GOT3 (cell line): ENCODE measurements at regions not wholly inside any gene's neighbourhood (a gene's known extent, or its start where the extent isn't known, plus 50 kb on each side); places are given as distances from the start of the nearest gene placed in this dataset.

Source experiments
- DNase-seq: peaks from one replicate; lab custom pipeline; 2025; ENCODE audit warnings: mixed read lengths; lab: John Stamatoyannopoulos, UW

DNA sequence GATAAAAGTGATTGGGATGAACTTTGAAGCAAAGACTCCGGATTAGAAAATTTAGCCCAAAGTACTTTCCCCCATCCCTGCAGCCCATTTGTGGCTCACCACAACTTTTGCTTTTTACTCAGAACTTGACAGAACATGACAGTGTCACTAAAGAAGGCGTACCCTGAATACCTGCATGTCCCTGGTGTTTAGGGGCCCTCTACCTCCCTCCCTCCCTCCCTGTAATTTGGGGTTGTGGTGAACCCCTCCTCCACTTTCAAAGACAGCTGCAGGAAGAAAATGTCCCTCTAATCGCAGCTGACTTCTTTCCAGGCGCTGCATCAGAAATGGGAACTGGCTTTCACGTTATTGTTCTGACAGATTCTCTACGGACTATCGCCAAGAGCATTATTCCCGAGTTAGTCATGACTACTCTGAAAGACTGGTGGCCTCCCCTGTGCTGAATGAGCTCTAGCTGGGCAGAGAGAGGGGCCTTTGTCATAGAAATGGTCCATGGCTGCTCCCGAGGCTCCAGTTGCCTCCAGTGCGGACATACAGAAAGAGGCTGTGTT, 93.2 kb upstream of the ARHGEF3 start:
- DNase-seq: no peak

DNA sequence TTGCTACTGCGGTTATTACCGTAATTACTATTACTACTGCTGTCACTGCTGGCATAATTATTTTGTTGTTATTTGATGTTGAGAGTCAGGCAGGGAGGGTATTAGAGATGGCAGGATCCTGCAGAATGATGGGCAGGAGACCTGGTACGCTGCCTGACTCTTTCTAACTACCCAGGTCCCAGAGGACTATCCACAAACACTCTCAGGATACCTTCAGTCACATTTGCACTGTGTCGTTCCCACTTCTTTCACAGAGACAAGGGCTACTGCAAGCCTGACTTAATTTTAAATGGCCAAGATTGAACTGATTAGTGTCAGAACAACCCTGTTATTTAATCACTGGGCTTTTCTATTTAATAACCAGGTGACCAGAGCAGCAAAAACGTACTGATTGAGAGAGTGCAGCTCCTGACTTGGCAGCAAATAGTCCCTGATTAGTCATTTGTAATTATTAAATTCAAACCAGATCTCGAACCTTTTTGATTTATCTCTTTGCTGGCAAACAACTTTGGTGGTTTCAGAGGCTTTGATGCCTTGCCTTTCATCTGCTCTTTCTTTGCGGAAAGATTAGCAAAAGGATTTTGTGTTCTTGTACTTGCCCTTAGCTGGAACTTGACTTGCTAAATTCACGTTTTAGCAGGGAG, 88.8 kb upstream of the ARHGEF3 start:
- DNase-seq: no peak

- DNase-seq: no peak
These were observed 87.4 kb upstream of the ARHGEF3 start for GRCh38 chr3:56889131-56889530.

GRCh38 chr3:56887402-56888025, 85.8 kb upstream of the ARHGEF3 start:
- no peak for DNase-seq

DNA sequence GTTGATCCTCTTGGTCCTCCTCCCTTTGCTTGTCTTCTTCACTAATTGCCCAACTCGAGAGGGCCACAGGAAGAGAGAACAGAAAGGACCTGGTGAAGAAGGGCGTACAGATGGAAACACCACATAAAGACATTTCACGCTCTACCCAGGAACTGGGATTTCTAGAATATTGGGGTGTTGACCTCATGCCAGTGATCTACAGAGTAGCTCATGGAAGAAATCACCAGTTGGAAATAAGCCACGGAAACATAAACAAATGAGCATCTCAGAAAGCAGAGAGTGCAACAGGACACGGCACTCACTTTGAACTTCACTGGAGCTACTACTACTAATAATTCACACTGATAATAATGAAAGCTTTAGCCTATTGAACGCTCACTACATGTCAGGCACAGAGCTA, 84.6 kb upstream of the ARHGEF3 start:
- DNase-seq: no peak

- DNase-seq: no peak
These were observed 84.1 kb upstream of the ARHGEF3 start for GRCh38 chr3:56885879-56886278.

DNA sequence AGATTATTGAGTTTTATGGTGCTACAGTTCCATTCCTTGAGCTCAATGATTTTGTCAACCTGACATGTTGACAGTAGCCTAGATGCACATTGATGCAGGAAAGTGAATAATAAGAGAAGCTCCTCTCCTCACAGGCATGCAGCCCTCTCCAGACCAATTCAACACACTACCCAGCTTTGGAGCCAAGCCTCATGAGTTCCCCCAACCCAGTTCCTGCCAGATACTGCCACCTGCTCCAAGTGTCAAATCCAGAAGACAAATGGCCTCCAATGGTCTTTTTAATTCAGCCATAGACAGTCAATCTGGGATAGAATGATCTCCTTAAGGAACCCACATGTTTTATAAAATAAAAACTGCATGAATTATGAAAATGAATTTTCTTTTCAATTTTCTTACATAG, 83.7 kb upstream of the ARHGEF3 start:
- DNase-seq: no peak

DNA sequence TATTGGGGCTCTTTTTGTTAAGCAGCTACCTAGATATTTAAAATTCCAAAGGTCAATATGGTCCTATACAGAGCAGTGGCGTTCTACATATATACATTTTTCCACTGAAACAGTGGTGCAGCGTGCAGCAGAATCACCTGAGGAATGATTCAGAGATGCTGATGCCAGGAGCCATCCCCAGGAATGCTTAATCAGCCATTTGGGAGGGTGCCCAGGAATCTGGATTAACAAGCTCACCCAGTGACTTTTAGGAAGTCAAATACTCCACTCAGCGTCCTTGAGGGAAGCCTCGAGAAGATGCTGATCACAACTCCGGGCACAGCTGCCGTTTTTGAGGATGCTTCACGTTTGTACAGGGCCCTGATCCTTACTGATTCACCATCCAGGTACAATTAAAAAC, 82.6 kb upstream of the ARHGEF3 start:
- DNase-seq: no peak

- no peak for DNase-seq
These were observed 82.1 kb upstream of the ARHGEF3 start for GRCh38 chr3:56883828-56884227.

- no peak for DNase-seq
These were observed 81.1 kb upstream of the ARHGEF3 start for GRCh38 chr3:56882896-56883295.

DNA sequence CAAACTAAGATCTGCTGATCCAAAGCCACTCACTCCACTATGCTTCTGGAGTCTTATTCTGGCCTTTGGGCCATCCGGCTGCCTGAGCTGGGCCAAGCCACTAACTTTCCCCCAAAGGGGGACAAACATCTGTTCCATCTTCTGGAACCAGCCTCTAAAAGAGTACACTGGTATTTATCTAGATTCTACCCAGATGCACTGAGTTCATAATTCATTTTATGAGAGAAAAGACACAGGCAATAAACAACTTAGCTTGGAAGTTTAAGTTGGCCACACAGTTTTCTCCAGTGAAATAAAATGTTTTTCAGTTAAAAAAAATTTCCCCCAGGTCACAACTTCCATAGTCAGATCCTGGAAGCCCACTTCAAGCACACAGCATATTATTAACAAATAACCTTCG, 80.1 kb upstream of the ARHGEF3 start:
- no peak for DNase-seq

DNA sequence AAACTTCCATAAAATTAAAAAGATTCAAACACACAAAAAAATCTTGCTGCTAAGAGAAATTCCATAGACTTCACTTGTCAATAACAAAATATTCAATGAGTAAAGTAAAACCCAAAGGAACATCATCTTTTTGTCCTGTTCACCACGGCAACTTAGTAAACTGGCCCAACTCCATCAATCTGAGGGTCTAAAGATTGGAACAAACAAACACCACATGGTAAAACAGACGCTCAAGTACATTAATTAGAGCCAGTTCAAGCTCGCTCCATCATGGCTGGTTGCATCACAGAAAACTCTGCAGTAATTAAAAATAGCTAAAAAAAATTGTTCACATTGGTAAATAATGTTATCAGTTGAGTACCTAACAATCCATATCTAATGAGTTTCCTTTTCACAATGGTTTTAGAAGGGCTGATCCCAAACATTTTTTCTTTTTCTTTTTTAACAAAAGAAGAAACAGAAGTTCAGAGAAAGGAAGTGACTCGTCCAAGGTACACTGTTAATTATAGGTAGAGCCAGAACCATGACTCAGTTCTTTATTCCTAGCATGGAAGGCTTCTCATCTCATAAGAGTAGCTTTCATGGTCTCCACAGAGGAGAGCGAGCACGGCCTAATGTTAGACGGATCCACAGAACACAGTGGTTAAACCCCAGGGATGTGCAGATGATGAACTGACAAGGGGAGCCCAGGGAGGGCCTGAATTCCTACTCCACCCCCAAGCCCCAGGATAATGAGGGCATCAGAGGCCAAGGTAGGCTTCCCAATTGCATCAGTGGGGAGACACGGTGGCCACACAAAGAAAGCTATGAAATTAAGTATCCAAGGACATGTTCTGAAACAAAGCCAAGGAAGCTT, 79.2 kb upstream of the ARHGEF3 start:
- DNase-seq: no peak

GRCh38 chr3:56879436-56880215, 77.9 kb upstream of the ARHGEF3 start:
- no peak for DNase-seq

DNA sequence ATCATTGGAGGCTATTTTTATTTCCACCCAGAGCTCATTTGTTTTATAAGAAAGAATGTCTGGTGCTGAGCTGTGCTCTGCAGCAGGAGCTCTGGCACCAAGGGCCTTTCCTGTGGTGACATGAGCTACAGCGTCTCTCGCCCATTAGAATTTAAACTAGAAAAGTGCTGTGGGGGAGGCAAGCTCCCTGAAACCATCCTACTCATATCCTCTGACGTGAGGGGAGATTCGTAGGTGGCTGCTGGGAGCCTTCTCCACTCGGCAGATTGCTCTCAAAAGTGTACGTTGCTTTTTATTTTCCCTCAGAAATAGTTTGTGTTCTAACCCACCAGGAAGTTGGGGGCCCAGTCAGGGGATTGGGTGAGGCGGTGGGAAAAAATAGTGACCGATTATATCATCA, 76.3 kb upstream of the ARHGEF3 start:
- no peak for DNase-seq

- DNase-seq: no peak
These were observed 75.2 kb upstream of the ARHGEF3 start for GRCh38 chr3:56876916-56877315.

- DNase-seq: no peak
These were observed 72.5 kb upstream of the ARHGEF3 start for GRCh38 chr3:56874269-56874668.

- DNase-seq: no peak
These were observed 68.7 kb upstream of the ARHGEF3 start for GRCh38 chr3:56870436-56870835.

DNA sequence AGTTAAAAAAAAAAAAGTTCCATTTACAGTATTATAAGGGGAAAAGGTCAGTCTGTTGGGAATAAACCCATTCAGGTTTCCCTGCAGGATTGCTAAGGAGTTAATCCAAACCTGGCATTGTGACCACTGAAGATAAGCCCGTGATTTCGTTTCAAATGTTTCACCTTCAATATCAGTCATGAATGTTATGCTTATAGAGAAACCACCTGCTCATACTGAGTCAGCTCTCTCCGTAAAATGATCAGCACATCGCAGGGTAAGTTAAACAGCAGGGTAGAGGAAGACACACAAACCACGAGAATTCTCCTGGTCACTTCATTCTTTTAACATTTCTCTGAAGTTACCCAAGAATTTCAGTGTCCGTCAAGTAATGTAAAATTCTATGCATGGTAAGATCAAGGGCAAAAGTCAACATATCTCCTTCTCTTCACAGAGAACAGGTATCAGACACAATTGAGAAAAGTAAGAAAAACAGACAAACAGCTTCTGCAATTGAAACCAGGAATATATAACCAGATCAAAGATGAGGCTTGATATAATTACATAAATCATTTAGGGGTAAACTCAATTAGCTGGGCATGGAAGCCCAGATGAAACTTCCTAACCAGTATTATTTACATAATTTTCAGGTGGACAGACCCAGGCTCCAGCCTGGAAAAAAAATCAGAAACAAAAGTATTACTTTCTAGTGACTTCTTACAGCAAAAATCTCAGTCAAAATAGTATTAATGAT, 67.6 kb upstream of the ARHGEF3 start:
- no peak for DNase-seq

GRCh38 chr3:56868706-56869105, 67.0 kb upstream of the ARHGEF3 start:
- DNase-seq: no peak

DNA sequence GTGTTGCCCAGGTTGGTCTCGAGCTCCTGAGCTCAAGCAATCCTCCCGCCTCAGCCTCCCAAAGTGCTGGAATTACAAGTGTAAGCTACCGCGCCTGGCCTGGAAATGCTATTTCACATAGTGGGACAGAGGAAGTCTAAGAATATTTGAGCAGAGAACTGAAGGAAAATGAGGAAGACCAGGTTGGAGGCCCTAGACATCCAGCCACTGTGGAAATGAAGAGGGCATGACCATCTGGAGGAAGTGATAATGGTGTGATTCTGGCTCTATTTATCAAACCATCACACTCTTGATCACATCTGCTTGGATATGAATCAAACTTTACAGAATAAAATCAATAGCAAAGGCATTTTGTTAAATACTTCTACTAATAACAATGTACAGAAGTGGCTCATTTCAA, 65.9 kb upstream of the ARHGEF3 start:
- DNase-seq: no peak

DNA sequence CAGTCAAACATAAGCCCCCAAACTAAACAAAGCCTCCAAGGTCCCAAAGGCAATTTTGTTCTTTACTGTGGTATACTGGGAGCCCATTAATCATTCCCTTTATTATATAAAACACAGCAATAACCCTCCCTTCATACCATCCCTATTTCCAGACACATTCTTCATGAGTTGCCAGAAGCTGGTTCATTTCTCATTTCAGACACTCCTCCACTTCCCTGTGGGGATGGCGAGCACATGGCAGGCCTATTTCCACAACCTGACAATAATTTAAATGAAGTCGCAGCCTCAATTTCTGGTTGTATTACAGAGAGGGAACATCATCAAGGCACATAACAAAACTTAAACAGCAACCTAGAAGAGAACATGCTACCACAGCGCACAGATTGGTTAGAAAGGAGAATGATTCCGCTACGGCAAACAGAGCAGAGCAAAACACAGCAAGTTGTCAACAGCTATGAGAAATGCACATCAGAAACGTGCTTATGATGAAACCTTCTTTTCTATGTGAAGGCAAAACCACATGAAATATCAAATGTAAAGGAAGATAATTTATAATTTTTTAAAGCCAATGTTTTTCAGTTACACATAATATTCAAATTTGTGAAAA, 63.3 kb upstream of the ARHGEF3 start:
- DNase-seq: no peak
